ENCODE measurements at regions not wholly inside any gene's neighbourhood (a gene's known extent, or its start where the extent isn't known, plus 50 kb on each side); places are given as distances from the start of the nearest gene placed in this dataset.

DNA sequence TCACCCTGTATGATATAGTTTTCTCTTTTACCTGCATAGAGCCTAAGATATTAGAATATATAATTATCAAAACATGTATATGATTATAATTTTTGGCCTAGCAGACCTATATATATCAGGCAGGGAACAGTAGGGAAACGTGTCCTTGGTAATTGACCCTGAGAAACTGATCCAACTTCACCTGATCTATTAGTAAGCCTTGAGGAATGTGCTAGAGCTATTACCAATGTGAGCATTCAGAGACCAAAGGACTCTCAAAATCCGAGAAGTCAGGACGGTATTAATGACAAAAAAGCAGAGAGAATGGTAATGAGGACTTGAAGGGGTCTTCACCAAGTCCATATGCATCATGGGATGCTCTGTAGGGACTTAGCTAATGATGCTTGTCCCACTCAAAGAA, 571.9 kb downstream of the CPS1 start:
- TF ChIP-seq, protein P1, sequence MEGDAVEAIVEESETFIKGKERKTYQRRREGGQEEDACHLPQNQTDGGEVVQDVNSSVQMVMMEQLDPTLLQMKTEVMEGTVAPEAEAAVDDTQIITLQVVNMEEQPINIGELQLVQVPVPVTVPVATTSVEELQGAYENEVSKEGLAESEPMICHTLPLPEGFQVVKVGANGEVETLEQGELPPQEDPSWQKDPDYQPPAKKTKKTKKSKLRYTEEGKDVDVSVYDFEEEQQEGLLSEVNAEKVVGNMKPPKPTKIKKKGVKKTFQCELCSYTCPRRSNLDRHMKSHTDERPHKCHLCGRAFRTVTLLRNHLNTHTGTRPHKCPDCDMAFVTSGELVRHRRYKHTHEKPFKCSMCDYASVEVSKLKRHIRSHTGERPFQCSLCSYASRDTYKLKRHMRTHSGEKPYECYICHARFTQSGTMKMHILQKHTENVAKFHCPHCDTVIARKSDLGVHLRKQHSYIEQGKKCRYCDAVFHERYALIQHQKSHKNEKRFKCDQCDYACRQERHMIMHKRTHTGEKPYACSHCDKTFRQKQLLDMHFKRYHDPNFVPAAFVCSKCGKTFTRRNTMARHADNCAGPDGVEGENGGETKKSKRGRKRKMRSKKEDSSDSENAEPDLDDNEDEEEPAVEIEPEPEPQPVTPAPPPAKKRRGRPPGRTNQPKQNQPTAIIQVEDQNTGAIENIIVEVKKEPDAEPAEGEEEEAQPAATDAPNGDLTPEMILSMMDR (IDR thresholded peaks at IDR 0.05): no peak
- DNase-seq: no peak
- ATAC-seq (ENCODE audit: low read depth): no peak
- Mint-ChIP-seq H3K27ac (no peak overlapping the region), H3K36me3 (ENCODE audit: low read depth) (no peaks in the 10 kb centered on the region), H3K27me3 (no peaks in the 10 kb centered on the region), H3K4me1 (no peaks in the 10 kb centered on the region), H3K9me3 (no peaks in the 10 kb centered on the region), H3K4me3 (no peak overlapping the region)
- ChIA-PET POLR2A (no interaction called here), CTCF (no interaction called here)
- intact Hi-C loops (cut with micrococcal nuclease): no loop called here

DNA sequence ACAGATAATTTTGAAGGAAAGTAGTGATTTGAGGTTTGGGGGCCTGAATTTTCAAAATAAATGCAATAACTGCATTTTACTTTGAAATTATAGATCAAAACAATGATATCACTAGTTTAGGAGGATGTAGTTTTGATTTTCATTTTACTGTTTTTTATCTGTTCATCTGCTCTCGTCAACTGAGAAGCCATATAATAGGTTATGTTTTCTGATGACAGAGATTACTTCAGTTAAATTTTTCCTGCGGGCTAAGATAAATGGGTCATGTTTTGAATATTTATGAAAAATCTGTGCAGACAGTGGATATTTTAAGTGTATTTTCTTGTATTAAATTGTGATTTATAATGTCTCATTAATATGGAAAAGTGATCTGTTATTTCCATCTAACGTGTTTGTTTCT, 573.4 kb downstream of the CPS1 start:
- POLR2A ChIA-PET: no interaction called here
- CTCF ChIA-PET: no interaction called here
- Mint-ChIP-seq H3K4me1 (no peaks in the 10 kb centered on the region), H3K4me3 (no peak overlapping the region), H3K9me3 (no peaks in the 10 kb centered on the region), H3K27ac (no peak overlapping the region), H3K36me3 (ENCODE audit: low read depth) (no peaks in the 10 kb centered on the region), H3K27me3 (no peaks in the 10 kb centered on the region)
- TF ChIP-seq, protein P1 (IDR thresholded peaks at IDR 0.05): no peak
- no peak for DNase-seq
- ATAC-seq (ENCODE audit: low read depth): no peak
- intact Hi-C loops (cut with micrococcal nuclease): no loop called here

DNA sequence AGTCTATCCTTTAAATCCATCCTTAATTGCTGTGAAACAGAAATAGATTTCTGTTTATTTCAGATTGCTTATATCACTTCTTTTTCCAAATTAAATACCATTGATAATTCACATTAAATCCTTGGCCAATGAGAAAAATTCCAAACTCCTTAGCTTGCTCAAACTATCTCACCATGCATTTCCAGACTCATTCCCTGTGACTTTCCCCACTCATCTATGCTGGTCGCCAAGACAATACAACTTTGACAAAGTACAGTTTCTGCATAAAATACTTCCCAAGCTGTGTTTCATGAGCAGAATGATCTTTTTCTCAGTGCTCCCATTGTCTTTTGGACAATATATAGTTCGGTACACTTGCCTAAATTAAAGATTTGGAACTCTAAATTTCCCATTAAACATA, 575.6 kb downstream of the CPS1 start:
- no peaks in the 10 kb centered on the region for H3K36me3 Mint-ChIP-seq (ENCODE audit: low read depth)
- DNase-seq: no peak
- H3K27me3 Mint-ChIP-seq: no peaks in the 10 kb centered on the region
- no peak overlapping the region for H3K27ac Mint-ChIP-seq
- intact Hi-C loops (cut with micrococcal nuclease): no loop called here
- ATAC-seq (ENCODE audit: low read depth): no peak
- CTCF ChIA-PET: no interaction called here
- POLR2A ChIA-PET: no interaction called here
- H3K9me3 Mint-ChIP-seq: no peaks in the 10 kb centered on the region
- TF ChIP-seq, protein P1 (IDR thresholded peaks at IDR 0.05): no peak
- H3K4me3 Mint-ChIP-seq: no peak overlapping the region
- no peaks in the 10 kb centered on the region for H3K4me1 Mint-ChIP-seq

DNA sequence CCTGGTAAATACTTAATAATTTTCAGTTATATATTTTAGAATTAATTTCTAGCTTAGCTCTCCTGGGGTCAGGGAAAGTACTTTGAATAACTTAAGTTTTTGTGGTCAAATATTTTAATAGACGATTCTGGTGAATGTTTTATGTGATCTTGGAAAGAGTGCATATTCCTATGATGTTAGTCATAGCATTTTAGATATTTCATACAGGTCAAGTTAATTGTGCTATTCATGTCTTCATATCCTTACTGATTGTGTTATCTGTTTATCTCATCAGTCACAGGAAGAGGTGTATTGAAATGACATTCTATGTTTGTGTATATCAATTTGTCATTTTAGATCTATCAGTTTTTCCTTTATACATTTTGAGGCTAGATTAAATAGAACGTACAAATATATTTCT, 576.2 kb downstream of the CPS1 start:
- no peaks in the 10 kb centered on the region for H3K4me1 Mint-ChIP-seq
- ATAC-seq (ENCODE audit: low read depth) (no peak), DNase-seq (no peak)
- POLR2A ChIA-PET: no interaction called here
- H3K9me3 Mint-ChIP-seq: no peaks in the 10 kb centered on the region
- no peak overlapping the region for H3K4me3 Mint-ChIP-seq
- H3K27me3 Mint-ChIP-seq: no peaks in the 10 kb centered on the region
- CTCF ChIA-PET: no interaction called here
- H3K27ac Mint-ChIP-seq: no peak overlapping the region
- no peaks in the 10 kb centered on the region for H3K36me3 Mint-ChIP-seq (ENCODE audit: low read depth)
- TF ChIP-seq, protein P1 (IDR thresholded peaks at IDR 0.05): no peak
- intact Hi-C loops (cut with micrococcal nuclease): no loop called here

DNA sequence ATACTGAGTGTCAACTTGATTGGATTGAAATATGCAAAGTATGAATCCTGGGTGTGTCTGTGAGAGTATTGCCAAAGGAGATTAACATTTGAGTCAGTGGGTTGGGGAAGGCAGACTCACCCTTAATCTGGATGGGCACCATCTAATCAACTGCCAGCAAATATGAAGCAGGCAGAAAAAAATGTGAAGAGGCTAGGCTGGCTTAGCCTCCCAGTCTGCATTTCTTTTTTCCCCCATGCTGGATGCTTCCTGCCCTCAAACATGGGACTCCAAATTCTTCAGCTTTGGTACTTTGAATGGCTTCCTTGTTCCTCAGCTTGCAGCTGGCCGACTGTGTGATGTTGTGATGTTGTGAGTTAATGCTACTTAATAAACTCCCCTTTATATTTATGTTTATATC, 577.4 kb downstream of the CPS1 start:
- H3K9me3 Mint-ChIP-seq: no peaks in the 10 kb centered on the region
- ATAC-seq (ENCODE audit: low read depth) (no peak), DNase-seq (no peak)
- H3K27me3 Mint-ChIP-seq: no peaks in the 10 kb centered on the region
- intact Hi-C loops (cut with micrococcal nuclease): no loop called here
- H3K36me3 Mint-ChIP-seq (ENCODE audit: low read depth): no peaks in the 10 kb centered on the region
- ChIA-PET POLR2A (no interaction called here), CTCF (no interaction called here)
- no peak overlapping the region for H3K4me3 Mint-ChIP-seq
- TF ChIP-seq, protein P1 (IDR thresholded peaks at IDR 0.05): no peak
- no peaks in the 10 kb centered on the region for H3K4me1 Mint-ChIP-seq
- H3K27ac Mint-ChIP-seq: no peak overlapping the region

All from activated B cell treated with CpG ODN at 0.5 μM for 24 hours (primary cell).